ENCODE measurements at regions not wholly inside any gene's neighbourhood (a gene's known extent, or its start where the extent isn't known, plus 50 kb on each side); places are given as distances from the start of the nearest gene placed in this dataset.
"Not testable (repeated sequence)": the region's sequence is repeated elsewhere in the genome, so short reads cannot be mapped to it uniquely, and the experiment has no call there.

GRCh38 chr2:21331625-21332370 is 208.0 kb downstream of the TDRD15 start:
- intact Hi-C loops (cut with micrococcal nuclease): no loop called here

DNA sequence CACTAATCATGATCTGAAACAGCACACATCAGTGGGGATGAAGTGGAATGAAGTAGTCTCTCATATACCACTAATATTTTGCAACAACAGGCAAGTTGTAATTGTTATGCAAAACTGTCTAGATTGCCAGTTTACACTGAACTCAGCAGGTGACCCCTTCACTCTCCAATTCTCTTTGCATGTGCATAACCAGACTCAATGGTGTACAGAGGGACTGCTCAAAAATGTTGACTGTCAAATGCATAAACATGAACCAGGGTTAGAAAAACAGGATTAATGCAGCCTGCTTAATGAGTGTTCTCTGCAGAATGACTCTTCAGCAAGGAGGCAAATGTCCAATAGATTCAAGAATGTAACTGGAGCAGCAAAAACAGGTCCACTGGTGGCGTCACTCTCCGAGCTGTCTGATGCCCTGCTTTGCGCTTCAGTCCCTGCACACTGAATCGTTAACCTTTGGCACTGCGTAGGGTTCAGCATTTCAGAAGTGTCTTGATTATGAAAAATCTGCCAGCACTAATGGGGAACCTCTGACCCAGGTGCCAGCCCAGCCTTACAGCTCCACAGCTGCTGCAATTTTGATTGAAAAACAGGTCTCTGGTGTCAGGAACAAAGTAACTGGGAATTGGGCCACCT is 209.3 kb downstream of the TDRD15 start:
- intact Hi-C loops (cut with micrococcal nuclease): no loop called here

- intact Hi-C loops (cut with micrococcal nuclease): no loop called here
These were observed 209.9 kb downstream of the TDRD15 start for GRCh38 chr2:21333684-21334083.

DNA sequence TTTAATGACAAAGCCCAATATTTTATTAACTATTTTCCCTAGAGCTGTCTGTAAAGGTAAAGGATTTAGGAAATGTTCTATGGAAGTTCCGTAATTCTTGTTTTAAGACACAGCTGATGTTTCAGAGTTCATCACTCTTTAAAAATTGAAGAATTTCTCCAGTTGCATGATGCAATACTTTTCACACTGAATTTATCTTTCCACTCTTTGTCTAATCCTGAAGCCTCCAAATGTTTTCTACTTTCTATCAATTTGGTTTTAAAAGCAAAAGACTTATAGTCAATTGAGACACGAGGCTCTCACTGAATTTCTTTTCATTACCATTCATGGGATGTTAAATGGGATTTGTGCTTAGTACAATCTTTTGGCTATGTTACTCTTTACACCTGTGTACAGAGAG is 223.2 kb downstream of the TDRD15 start:
- intact Hi-C loops (cut with micrococcal nuclease): no loop called here

- intact Hi-C loops (cut with micrococcal nuclease): no loop called here
These were observed 230.3 kb downstream of the TDRD15 start for GRCh38 chr2:21353879-21354679.

- intact Hi-C loops (cut with micrococcal nuclease): no loop called here
These were observed 232.5 kb downstream of the TDRD15 start for GRCh38 chr2:21356086-21356856.

GRCh38 chr2:21356857-21357255 is 233.1 kb downstream of the TDRD15 start:
- intact Hi-C loops (cut with micrococcal nuclease): no loop called here

GRCh38 chr2:21358976-21359375 is 235.2 kb downstream of the TDRD15 start:
- intact Hi-C loops (cut with micrococcal nuclease): no loop called here

DNA sequence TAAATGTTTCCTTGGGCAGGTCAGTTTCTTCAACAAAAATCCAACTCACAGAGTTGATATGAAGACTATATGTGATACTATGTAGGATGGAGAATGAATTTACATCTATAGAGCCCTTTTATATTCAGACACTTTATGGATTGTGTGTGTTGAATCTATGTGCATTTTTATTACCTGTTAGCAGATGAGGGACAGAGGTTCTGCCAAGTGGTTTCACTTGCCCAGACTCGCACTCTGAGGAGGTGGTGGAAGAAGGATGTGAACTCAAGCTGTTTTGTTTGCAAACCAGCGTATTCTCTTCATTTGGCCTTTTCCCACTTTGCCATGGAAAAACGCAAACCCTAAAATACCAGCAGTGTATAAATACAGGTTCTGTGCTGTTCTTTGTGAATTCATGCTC is 237.6 kb downstream of the TDRD15 start:
- intact Hi-C loops (cut with micrococcal nuclease): no loop called here

GRCh38 chr2:21361957-21362486 is 238.3 kb downstream of the TDRD15 start:
- intact Hi-C loops (cut with micrococcal nuclease): no loop called here

DNA sequence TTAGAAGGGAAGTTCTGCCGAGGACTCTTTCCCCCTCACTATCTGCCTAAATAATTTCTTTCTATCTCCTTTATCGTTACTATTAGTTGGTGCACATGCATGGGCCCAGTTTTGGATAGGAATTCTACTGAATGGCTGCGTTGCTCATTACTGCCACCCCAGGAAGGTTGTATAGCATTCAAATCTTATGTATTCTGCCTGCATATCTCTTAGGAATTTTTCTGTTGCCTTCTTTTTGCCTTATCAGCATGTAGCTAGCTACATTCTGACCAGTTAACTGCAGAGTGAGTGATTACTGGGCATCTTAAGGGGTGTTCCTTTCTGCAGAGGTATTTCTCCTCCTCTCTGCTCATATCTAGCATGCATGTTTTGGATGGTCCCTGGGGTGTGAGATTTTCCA is 239.6 kb downstream of the TDRD15 start:
- intact Hi-C loops (cut with micrococcal nuclease): no loop called here

GRCh38 chr2:21367421-21367820 is 243.7 kb downstream of the TDRD15 start:
- intact Hi-C loops (cut with micrococcal nuclease): no loop called here

- intact Hi-C loops (cut with micrococcal nuclease): no loop called here
These were observed 246.0 kb downstream of the TDRD15 start for GRCh38 chr2:21369787-21370186.

- intact Hi-C loops (cut with micrococcal nuclease): no loop called here
These were observed 247.8 kb downstream of the TDRD15 start for GRCh38 chr2:21371499-21372003.

DNA sequence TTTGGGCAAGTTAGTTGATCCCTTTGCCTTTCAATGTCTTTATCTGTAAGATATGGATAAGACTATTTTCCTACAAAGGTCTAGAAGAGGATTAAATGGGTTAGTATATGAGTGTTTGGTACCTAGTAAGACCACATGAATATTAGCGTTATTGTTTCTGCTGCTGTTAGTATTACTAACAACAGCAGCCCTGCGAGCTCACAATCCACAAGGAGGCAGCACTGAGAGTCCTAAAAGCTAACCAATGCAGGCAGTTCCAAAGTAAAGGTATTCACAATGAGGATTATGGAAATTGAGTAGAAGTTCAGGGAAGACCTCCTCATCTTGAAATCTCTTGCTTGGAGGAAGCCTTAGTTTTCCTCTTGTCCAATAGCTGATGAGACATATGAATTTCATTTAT is 248.9 kb downstream of the TDRD15 start:
- intact Hi-C loops (cut with micrococcal nuclease): no loop called here

DNA sequence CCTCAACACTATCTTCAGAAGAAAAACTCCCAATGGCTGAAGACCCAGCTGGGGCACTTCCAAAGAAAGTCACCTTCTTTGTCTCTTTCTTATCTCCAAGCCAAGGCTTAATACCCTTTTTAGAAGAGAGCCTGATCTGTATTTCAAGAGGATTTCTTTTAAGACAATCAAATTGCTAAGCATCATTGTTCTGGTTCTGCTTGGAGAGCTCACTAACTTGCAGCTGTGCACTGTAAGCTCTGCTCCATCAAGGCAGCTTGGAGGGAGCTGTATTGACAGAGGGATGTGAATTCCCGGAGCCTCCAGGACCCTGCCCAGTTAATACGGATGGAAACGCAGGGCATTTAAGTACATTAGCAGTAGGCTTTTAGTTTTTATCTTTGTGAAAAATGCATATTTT is 253.1 kb downstream of the TDRD15 start:
- intact Hi-C loops (cut with micrococcal nuclease): no loop called here

DNA sequence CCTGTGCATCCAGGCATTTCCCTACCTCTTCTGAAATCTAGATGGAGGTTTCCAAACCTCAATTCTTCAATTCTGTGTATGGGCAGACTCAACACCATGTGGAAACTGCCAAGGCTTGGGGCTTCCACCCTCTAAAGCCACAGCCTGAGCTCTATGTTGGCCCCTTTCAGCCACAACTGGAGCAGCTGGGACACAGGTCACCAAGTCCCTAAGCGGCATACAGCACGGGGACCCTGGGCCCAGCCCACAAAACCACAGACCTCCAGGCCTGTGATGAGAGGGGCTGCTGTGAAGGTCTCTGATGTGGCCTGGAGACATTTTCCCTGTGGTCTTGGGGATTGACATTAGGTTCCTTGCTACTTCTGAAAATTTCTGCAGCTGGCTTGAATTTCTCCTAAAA is 255.4 kb downstream of the TDRD15 start:
- intact Hi-C loops (cut with micrococcal nuclease): no loop called here

DNA sequence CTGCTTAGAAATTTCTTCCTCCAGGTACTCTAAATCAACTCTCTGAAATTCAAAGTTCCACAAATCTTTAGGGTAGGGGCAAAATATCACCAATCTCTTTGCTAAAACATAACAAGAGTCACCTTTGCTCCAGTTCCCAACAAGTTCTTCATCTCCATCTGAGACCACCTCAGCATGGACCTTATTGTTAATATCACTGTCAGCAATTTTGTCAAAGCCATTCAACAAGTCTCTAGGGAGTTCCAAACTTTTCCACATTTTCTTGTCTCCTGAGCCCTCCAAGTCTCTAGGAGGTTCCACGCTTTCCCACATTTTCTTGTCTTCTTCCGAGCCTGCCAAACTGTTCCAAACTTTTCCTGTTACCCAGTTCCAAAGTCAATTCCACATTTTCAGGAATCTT is 255.9 kb downstream of the TDRD15 start:
- intact Hi-C loops (cut with micrococcal nuclease): not testable (repeated sequence)

GRCh38 chr2:21381421-21381820 is 257.7 kb downstream of the TDRD15 start:
- intact Hi-C loops (cut with micrococcal nuclease): no loop called here

- intact Hi-C loops (cut with micrococcal nuclease): no loop called here
These were observed 259.1 kb downstream of the TDRD15 start for GRCh38 chr2:21382701-21383520.
